ENCODE measurements at regions not wholly inside any gene's neighbourhood (a gene's known extent, or its start where the extent isn't known, plus 50 kb on each side); places are given as distances from the start of the nearest gene placed in this dataset.

DNA sequence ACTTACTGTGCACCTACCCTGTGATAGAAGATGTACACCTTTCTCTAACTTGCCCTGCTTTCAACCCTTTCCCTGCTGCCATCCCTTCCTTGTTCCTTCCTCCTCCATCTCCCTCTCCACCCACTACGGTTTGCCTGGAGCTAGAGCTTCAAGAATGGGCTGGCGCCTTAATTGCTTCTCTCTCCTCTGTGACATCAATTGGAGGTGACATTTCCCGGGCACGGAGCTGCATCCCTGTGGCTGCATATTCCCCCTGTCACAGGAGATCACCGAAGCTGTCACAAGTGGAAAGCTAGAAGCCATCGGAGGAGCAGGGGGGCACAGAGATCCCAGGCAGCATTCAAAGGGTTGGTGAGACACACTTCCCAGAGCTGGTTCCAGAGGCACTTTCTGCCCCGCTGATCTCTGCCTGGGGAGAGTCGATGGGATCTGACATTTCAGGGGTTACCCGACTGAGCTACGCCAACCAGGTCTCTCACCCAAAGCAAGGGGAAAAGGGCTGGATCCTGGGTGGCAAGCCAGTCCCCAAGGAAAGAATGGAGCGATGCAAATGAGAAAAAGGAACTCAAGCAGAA lies 604.9 kb downstream of the MED13L start:
- intact Hi-C loops (cut with DNase I): no loop called here
- DNase-seq (ENCODE audit: low spot score): peak; percentile 56

DNA sequence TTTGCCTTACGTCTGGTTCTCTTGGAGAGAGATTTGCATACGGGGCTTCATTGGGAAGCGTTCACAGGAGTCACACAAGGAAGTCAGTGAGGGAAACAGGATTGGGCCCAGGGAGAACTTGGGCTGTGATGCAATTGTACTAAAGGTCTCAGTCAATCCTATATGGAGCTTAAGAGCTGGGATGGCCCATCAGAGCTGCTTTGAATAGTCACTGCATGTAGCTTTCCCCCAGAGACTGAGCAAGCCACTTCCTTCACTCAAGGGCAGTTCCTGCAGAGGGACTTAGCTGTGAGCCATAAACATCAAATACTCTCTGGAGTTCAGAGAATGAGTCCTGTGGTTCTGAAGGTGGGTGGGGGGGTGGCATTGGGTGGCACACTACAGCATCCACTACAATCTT lies 605.4 kb downstream of the MED13L start:
- intact Hi-C loops (cut with DNase I): no loop called here
- no peak for DNase-seq (ENCODE audit: low spot score)

DNA sequence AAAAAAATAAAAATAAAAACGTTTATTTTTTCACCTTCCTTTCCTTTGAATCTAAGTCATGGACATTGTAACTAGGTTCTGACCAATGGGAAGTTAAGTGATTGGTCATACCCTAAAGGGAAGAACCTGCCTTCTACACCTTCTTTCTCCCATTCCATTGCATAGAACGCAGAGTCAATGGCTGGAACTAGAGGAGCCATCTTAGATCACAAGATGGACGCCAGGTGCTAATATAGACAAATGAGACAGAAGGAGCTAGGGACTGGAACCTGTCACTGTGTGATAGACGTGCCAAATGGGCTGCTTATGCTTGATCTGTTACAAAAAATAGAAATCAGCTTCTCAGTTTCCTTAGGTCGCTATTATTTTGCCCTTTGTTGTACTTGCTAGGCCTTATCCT lies 606.6 kb downstream of the MED13L start:
- intact Hi-C loops (cut with DNase I): no loop called here
- no peak for DNase-seq (ENCODE audit: low spot score)

DNA sequence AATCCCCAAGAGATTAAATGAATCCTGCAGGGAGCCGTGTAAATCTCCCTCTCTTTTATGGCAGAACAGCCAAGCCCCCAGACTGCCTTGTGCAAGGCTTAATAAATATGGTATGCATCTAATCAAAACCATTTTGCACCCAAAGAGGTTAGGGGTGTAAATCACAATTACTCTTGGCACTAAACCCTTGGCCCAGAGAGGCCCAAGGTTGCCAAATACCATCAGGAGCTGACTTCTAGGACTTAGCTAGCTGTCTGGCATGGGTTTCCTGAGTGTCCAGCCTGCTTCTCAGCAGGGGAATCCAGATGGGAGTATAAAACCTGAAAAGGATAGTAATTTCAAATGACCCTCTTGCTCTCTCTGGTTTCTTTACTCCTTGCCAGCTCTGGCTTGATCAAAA lies 610.4 kb downstream of the MED13L start:
- DNase-seq (ENCODE audit: low spot score): no peak
- intact Hi-C loops (cut with DNase I): no loop called here

DNA sequence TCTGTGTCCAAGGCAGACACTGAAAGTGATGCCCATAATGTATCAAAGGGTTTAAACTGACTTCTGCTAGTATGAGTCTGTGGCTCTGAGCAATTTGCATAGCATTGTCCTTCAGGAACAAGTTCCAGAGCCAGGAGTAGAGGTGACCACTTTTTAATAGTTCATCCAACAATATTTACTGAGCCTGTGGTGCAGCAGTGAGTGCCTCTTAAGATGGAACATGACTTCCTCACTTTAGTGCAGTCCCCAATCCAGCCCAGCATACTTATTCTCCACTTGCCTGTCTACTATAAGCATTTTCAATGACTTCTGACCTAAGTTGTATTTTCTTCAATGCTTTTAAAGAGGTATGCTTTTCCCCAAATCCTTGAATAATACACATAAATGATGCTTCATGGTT lies 611.3 kb downstream of the MED13L start:
- DNase-seq (ENCODE audit: low spot score): no peak
- intact Hi-C loops (cut with DNase I): no loop called here

DNA sequence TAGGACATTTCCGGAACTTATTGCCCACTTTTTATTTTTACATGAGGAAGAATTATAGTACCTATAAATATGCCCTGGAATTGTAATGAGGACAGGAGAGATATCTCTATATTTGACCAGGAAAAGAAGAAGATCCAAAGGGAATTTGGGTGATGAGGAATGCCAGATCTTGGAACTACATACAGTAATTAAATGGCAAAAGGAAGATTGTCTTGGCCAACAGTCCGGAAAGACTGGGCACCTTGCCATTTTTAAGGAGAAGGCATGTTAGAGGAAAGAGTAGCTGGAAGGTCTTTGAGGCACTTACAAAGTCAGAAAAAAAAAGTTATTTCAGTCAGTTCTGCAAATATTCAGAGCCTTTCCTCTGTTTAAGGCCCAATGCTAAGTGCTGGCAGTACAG lies 616.4 kb downstream of the MED13L start:
- intact Hi-C loops (cut with DNase I): no loop called here
- no peak for DNase-seq (ENCODE audit: low spot score)

DNA sequence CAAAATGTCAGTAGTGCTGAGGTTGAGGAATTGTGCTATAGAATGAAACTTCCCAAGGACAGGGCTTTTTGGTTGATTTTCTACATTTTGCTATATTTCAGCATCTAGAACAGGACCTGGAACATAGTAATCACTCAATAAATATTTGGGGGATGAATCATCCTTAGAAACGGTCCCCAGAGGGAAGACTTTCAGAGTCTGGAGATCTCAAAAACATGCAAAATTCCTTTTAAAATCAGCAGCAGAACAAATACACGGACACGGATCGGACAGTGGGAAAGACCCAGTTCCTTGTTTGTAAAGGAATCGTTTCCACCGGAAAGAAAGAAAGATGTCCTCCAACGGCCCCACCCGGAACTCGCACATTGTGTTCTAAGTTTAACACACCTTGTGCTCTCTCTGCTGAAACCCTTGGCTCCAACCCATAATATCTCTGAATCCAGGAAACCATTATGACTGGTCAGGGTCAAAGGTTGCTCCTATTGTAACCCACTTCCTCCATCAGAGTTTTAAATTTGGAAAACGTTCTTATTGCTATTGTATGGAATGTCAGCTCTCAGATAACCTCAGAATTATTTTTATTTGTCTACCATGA lies 617.2 kb downstream of the MED13L start:
- no peak for DNase-seq (ENCODE audit: low spot score)
- intact Hi-C loops (cut with DNase I): no loop called here

DNA sequence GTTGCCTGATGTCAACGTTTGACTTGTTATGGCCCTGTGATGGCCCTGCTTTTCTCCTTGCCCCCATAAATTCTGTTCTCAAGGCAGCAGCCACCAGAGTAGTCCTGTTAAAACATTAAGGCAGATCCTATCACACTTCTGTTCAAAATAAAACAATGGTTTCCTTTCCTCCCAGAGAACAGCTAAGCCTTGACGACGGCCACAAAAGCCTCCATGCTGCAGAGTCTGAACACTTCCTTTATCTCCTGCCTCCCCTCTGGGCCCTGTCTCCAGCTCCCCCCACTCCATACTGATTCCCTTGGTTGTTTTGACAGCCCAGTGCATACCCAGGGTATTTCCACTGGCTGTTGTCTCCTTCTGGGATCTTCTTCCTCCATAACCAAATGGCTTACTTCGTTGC lies 618.1 kb downstream of the MED13L start:
- DNase-seq (ENCODE audit: low spot score): no peak
- intact Hi-C loops (cut with DNase I): loop anchor here in 1 of 2 donors (10.0 kb wide), 1 partner anchor 1675 kb away; no protein-coding TSS in a partner anchor

DNA sequence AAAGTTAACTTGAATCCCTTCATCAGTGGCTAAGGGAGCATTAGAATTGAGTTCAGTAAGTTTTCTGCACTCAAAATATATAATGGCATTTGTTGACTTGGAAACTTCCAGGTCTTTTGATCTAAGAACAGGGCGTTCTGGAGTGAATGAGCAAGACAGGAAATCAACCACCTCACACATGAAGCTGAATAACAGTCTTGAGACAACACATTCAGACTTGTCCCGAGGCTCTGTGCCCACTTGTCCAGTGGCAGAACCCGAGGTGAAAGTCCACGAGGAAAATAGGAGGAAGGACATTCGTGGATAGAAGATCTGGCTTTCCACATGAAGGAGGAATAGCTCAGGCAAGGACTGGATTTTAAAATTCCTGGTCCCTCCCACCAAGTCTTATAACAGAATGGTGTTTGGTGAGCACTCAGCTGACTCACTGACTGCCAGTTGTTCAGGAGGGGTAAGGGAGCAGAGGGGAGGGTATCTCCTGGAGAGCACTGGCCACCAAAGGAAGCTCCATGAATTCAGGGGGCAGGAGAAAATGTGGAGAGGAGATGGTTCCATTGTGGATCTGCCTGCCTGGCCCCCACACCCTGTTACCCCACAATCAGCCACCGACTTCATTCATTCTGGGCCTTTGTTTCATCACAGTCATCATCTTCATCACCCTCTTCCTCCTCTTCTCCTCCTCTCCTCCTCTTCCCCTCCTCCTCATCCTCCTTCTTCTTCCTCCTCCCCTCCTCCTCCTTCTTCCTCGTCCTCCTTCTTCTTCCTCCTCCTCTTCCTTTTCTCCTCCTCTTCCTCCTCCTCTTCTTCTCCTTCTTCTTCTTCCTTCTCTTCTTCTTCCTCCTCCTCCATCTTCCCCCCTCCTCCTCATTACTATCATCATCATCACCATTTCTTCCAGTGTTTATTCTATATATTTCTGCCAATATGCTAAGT lies 620.1 kb downstream of the MED13L start:
- intact Hi-C loops (cut with DNase I): loop anchor here in 1 of 2 donors (10.0 kb wide), 1 partner anchor 1673 kb away; no protein-coding TSS in a partner anchor
- DNase-seq (ENCODE audit: low spot score): no peak

DNA sequence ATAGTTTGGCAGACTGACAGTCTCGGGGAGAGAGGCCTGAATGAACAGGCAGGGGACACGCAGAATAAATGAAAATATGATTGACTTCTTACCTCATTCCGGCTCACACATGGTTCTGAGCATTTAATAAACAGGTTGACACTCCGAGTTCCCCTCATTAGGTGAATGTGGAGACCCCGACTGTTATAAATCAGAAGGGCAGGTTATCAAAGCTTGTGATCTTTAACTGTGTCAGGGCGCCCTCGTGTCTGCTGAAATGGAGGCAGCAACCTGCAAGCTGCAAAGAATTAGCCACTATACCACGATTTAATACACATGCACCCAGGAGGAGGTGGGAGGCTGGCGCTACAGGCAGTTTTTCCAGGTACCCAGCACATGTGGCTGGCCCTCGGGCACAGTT lies 627.5 kb downstream of the MED13L start:
- intact Hi-C loops (cut with DNase I): loop anchor here in 1 of 2 donors (10.0 kb wide), 1 partner anchor 1665 kb away; no protein-coding TSS in a partner anchor
- no peak for DNase-seq (ENCODE audit: low spot score)

DNA sequence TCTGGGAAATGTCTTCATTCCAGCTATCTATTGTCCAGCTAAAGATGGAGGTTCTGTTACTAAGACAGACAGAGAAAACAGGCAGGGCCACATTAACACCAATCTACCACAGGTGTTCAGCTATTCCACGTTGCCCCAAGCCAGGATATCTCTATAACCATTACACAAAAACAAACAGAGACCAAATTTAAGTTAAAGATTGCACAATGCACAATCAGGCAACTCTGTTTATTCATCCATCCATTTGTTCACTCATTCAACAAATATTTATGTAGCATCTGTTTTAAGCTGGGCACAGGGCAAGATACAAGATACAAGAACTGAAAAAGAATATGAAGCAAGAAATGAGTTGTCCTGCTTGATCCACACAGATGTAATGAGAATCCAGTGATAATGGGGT lies 629.0 kb downstream of the MED13L start:
- intact Hi-C loops (cut with DNase I): no loop called here
- DNase-seq (ENCODE audit: low spot score): no peak

DNA sequence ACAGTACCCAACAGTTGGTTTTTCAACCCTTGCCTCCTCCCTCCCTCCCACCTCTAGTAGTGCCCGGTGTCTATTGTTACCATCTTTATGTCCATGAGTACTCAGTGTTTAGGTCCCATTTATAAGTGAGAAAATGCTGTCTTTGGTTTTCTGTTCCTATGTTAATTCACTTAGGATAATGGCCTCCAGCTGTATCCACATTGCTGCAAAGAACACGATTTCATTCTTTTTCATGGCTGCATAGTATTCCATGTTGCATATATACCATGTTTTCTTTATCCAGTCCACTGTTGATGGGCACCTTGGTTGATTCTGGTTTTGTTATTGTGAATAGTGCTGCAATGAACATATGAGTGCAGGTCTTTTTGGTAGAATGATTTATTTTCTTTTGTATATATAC lies 631.3 kb downstream of the MED13L start:
- intact Hi-C loops (cut with DNase I): no loop called here

DNA sequence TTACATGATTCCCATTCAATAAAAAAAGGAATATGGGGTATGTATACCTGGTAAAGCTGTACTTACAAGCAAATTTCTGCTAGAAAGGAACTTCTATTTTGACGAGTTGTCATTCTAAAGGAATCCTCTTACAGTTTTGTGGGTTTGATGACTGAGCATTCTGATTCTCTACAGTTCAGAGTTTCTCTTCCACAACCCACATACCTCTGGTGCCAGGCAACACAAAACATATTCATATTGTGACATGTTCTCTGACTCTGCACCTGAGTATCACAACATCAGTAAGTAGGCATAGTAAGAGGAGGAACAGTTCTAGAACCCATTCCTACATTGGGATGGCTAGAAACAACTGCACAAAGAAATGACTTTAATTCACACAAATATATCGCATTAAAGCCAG lies 636.6 kb downstream of the MED13L start:
- DNase-seq (ENCODE audit: low spot score): no peak
- intact Hi-C loops (cut with DNase I): no loop called here

More for the DNA sequence above, 631.3 kb downstream of the MED13L start:
- DNase-seq (ENCODE audit: low spot score): no peak

DNA sequence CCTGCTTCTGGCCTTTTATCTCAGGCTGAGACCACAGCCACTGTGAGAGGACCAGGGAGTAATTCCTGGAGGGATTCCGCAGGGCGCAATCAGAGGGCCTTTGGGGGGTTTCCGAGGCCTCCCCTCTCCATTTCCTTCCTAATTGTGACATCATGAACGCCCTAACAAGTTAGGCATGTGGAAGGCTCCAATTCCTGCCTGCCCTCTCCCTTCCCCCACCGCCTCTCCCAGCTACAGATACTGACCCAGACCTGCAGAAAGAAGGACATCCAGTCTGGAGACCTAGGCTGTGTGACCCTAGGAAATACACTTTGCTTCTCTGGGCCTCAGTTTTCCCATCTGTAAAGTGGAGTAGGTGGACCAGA lies 637.9 kb downstream of the MED13L start:
- DNase-seq (ENCODE audit: low spot score): no peak
- intact Hi-C loops (cut with DNase I): no loop called here

DNA sequence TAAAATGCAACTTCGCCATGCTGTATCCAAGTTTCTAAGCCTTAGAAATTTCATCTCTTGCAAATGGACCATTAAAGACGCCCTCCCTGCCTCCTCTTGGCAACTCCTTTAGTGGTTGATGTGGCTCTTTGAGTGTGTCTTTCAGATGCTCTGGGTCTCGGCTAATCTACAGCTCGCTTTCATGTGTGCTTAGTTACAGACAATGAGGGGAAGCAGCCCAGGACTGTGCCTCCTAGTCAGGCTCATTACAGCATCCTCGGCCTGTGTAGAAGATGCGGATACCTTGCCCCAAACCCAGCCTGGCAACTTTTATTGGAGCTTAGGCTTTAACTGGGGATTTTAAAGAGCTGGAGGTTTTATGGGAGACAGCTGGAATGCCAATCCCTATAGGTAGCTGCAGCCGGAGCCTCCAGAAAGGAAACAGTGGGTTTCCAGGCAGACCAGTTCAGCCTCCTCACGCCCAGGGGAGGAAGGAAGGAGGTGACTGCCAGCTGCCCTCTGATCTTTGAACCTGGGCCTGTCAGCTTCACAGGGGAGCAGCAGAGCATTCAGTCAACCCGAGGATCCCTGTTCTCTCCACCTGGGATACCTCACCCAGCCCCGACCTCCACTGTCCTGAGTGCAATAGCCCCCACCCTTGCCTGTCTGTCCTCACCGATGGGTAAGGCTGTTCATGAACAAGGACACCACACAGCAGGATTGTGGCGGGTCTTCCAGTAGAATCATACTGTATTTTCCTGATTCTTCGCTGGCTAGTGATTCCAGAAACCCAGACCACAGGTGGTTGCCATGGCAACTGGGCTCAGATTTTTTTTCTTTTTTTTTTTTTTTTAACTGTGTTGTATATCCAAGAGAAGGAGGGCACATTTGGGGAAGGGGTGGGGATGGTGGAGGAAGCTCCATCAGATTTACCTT lies 638.5 kb downstream of the MED13L start:
- no peak for DNase-seq (ENCODE audit: low spot score)
- intact Hi-C loops (cut with DNase I): no loop called here

DNA sequence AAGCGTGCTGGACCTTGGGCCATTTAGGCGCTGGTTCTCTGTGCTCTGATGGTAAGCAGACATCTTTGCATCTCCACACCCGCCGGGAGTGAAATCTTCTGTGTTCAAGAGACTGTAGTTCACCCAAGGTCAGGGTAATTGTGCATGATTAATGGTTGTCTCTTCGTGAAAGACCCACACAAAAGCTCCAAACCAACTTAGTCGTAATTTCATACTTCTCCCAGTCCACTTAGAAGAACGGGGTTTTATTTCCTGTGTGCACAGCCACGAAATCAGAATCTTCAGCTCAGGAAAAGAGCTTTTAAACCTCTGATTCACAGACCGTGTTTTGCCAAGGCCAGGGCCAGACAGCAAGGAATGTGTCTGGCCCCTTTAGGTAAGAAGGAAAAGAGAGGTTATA lies 640.9 kb downstream of the MED13L start:
- intact Hi-C loops (cut with DNase I): no loop called here
- no peak for DNase-seq (ENCODE audit: low spot score)

DNA sequence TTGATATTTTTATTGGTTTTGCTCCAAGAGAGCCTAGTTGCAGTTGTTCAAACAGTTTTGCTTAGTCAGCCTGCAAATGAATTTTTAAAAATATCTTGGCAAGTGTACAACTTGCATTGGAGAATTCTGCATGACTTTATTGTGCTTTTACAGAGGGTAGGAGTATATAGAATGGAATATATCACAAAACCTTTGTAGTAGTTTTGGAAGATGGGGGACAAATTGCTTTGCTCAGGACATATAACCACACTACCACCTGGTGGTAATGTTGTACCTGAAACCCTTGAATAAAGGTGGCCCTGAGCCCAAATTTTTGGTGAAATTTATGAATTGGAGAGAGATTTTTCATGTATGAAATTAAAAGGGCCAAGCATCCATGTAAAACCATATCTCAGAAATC lies 645.2 kb downstream of the MED13L start:
- intact Hi-C loops (cut with DNase I): no loop called here
- DNase-seq (ENCODE audit: low spot score): no peak

DNA sequence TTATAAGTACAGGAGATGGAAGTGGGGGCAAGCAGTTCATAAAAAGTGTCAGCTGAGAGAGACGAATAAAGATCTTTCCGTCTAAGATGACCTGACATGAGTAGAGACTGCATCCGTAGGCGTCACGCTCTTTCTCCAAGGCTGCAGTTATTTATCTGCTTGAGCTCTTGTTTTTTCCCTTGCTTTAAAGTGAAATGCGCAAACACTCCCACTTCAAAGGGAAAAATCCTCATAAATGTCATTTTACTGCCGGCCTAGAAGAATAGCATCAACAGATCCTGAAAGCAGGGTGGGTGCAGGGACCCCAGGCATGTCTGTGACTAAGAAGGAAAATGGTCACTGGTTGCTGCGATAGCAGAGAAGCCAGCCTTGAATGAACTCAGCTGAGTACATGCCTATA lies 647.4 kb downstream of the MED13L start:
- intact Hi-C loops (cut with DNase I): no loop called here
- no peak for DNase-seq (ENCODE audit: low spot score)

DNA sequence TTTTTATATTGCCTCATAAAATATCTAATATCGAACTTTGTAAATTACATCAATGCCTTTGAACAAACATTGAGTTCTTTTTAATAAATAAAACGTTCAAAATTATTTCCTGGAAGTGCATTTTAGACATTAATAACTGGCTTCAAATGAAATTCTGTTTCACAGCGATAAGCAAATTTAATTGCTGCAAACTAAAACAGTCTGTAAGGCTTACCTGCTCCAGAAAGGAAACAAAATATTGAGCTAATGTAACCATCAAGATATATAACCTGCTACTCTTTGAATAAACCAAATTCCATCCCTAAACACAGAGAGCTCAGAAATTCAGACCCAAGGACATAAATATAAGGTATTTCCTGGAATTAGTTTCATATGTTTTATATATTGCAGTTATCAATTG lies 651.3 kb downstream of the MED13L start:
- no peak for DNase-seq (ENCODE audit: low spot score)
- intact Hi-C loops (cut with DNase I): no loop called here
